HEK293 (cell line): ENCODE measurements at regions not wholly inside any gene's neighbourhood (a gene's known extent, or its start where the extent isn't known, plus 50 kb on each side); places are given as distances from the start of the nearest gene placed in this dataset.

ENCODE experiments used
- ATF2 ChIP-seq: fragments of 450-650 bp; formaldehyde crosslinking; IDR thresholded peaks from 2 replicates; pipeline ENCODE4 v1.5.1; 2016; ENCODE audit warnings: missing biosample characterization, missing genetic modification characterization, low read depth
- CTCF ChIP-seq: fragments of 450-650 bp; formaldehyde crosslinking; IDR thresholded peaks from 2 replicates; pipeline ENCODE4 v1.5.1; 2016; ENCODE audit warnings: missing biosample characterization, missing genetic modification characterization
- GFI1B ChIP-seq: fragments of 450-650 bp; formaldehyde crosslinking; IDR thresholded peaks from 2 replicates; pipeline ENCODE4 v1.5.1; 2016; ENCODE audit warnings: missing biosample characterization, missing genetic modification characterization
- HIC1 ChIP-seq: fragments of 450-650 bp; formaldehyde crosslinking; IDR thresholded peaks from 2 replicates; pipeline ENCODE4 v1.5.1; 2016; ENCODE audit warnings: missing biosample characterization, missing genetic modification characterization
- PRDM1 ChIP-seq: fragments of 450-650 bp; formaldehyde crosslinking; IDR thresholded peaks from 2 replicates; pipeline ENCODE4; 2016; ENCODE audit warnings: missing biosample characterization, missing genetic modification characterization
- REST ChIP-seq: fragments of 450-650 bp; formaldehyde crosslinking; IDR thresholded peaks from 2 replicates; pipeline ENCODE4 v1.5.1; 2016; ENCODE audit warnings: missing biosample characterization, missing genetic modification characterization
- ZBTB8A ChIP-seq: fragments of 450-650 bp; formaldehyde crosslinking; IDR thresholded peaks from 2 replicates; pipeline ENCODE4 v1.5.1; 2016; ENCODE audit warnings: missing biosample characterization, missing genetic modification characterization
- ZEB2 ChIP-seq: fragments of 450-650 bp; formaldehyde crosslinking; IDR thresholded peaks from 2 replicates; pipeline ENCODE4 v1.5.1; 2016; ENCODE audit warnings: missing biosample characterization, missing genetic modification characterization
- ZNF133 ChIP-seq: fragments of 450-650 bp; formaldehyde crosslinking; IDR thresholded peaks from 2 replicates; pipeline ENCODE4 v1.5.1; 2016; ENCODE audit warnings: missing biosample characterization, missing genetic modification characterization
- ZNF138 ChIP-seq: fragments of 450-650 bp; formaldehyde crosslinking; IDR thresholded peaks from 2 replicates; pipeline ENCODE4 v1.5.1; 2016; ENCODE audit warnings: missing biosample characterization, missing genetic modification characterization, borderline replicate concordance
- ZNF184 ChIP-seq: fragments of 450-650 bp; IDR thresholded peaks from 2 replicates; pipeline ENCODE4 v1.5.1; 2018; ENCODE audit warnings: missing biosample characterization, mild to moderate bottlenecking, missing genetic modification characterization

GRCh38 chr16:48064971-48065370 lies 90.8 kb downstream of the ABCC12 start:
- no peak for TF ChIP-seq ZBTB8A (tag by site-specific recombination)
- TF ChIP-seq CTCF (tag by site-specific recombination) = no peak
- no peak for TF ChIP-seq ATF2
- no peak for TF ChIP-seq ZNF184 (tag by site-specific recombination)
- TF ChIP-seq ZNF138 = no peak
- no peak for TF ChIP-seq PRDM1 (tag by site-specific recombination)
- TF ChIP-seq REST (tag by site-specific recombination) = no peak
- TF ChIP-seq HIC1 = no peak
- TF ChIP-seq ZEB2 (tag by site-specific recombination) = no peak
- no peak for TF ChIP-seq GFI1B (tag by site-specific recombination)
- no peak for TF ChIP-seq ZNF133 (tag by site-specific recombination)
